HG03064 (cell line): ENCODE measurements at regions not wholly inside any gene's neighbourhood (a gene's known extent, or its start where the extent isn't known, plus 50 kb on each side); places are given as distances from the start of the nearest gene placed in this dataset.

Source experiments
- ATAC-seq: cut with Tn5 transposase; IDR thresholded peaks from one replicate; pipeline ENCODE4 v1.9.1; 2021; ENCODE audit warnings: low read depth; ENCODE audit not compliant: unreplicated experiment

GRCh38 chr2:59027320-59027719, 786.2 kb upstream of the FANCL start:
- no peak for ATAC-seq

DNA sequence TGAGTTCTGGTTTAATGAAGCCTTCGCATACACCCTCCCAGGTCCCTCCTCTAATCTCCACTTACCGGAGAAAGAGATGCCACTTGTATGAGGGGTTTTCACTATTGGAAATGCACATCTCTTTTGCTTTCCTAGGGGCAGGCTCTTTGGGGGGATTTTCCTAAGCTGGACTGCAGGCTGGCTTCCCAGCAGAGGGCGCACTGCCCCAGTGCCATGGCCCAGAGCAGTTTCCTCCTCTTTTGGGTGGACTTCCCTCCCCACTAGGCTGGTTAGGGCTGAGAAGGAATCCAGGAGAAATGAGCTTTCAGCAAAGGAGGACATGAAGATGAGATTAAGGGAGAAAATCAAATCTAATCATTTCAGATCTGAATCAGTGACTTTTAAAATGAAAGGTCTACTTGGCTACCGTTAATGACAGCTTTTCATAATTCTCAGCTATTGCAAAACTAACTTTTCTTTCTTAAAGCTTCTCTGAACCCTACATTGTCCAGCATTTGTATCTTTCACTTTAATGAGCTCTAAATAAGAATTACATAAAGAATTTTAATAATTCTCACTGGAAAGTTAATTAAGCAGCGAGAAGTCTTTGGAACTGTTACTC, 784.1 kb upstream of the FANCL start:
- ATAC-seq = peak; percentile 82

DNA sequence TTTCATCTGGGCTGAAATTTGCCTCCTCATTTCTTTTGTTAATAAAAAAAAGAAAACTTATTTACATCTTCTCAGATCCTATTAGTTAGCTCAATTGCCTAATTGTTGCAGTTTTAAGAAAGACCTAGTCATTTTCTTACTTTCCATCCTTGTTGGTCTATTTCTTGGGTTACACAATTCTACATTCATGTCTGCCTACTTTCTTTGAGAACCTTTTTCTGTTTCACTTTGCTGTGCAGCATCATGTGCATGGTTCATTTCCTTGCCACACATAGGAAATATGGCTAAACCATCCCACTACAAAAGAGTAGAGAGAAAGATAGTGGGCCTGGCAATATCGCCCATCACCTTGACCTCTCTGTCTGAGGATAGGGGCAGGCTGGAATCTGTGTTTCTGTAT, 780.7 kb upstream of the FANCL start:
- no peak for ATAC-seq

DNA sequence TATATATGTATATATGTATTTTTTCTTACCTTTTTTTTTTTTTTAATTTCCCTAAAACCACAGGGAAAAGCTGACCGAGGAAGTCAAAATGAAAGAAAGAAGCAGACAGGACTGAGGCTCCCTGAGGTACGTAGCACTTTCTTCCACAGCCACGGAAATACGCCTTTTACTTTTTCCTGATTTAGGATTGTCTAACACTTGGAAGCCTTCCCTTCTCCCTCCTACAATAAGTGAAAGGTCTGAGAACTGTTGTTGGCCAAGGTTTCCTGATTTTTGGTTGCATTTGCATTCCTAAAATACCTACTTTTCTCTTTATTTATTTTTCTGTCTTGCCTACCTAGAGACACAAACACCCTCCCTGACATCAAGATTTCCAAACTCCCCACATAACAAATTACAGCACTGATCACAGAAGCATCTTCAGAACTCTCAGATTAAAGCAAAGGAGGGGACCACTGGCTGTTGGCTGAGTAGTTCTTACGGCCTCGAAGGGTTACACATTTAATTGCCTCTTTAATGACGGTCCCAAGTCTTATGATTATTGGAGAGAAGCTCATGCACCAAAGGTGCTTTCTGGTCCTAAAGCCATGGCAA, 778.5 kb upstream of the FANCL start:
- ATAC-seq = no peak

DNA sequence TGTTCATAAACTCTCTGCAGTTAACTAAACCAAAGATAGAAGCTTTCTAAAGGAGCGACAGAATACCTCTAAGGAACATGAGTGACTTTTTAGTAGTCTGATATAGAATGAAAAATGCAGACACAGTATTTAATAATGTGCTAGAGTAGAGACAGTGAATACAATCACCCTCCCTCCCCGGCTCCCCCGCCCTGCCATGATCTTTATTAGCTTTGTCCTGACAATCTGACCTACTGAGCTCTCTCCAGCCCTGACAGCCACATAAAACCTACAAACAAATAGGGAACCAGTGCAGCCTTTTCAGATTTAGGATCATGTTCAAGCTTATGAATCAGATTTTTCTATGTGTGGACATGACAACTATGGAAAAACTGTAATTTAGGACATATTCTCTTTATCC, 777.6 kb upstream of the FANCL start:
- ATAC-seq = no peak

GRCh38 chr2:59015027-59015426, 773.9 kb upstream of the FANCL start:
- no peak for ATAC-seq

DNA sequence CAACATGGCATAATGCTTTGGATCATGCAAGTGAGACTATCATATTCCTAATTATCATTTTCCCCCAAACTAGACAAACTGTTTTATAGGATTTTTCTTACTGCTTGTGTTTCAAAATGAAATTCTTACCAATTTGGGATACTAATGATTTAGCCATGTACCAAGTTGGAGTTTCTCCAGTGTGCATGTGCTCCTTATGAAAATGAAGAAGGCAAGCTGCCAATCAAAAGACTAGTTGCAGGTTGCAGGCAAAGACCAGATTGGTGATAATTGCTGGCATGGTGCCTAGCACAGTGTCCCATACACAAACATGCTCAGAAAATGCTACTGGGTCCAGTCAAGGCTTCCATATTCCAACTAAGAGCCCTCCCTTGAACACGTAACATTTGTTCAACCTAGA, 771.8 kb upstream of the FANCL start:
- ATAC-seq = no peak

GRCh38 chr2:59012234-59012633, 771.1 kb upstream of the FANCL start:
- no peak for ATAC-seq

DNA sequence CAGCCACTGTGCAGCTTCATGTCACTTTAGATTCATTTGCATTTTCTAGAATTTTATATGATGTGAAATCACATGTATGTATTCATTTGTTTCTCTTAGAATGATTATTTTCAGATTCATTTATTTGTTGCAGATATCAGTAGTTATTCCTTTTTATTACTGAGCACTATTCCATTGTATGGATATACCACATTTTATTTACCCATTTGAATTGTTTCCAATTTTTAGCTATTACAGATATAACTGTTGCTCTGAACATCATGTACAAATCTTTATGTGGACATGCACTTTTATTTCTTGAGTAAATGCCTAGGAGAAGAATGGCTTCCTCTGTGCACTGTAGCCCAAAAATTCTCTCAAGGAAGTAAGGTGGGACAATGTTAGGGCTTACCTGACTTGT, 767.8 kb upstream of the FANCL start:
- no peak for ATAC-seq

DNA sequence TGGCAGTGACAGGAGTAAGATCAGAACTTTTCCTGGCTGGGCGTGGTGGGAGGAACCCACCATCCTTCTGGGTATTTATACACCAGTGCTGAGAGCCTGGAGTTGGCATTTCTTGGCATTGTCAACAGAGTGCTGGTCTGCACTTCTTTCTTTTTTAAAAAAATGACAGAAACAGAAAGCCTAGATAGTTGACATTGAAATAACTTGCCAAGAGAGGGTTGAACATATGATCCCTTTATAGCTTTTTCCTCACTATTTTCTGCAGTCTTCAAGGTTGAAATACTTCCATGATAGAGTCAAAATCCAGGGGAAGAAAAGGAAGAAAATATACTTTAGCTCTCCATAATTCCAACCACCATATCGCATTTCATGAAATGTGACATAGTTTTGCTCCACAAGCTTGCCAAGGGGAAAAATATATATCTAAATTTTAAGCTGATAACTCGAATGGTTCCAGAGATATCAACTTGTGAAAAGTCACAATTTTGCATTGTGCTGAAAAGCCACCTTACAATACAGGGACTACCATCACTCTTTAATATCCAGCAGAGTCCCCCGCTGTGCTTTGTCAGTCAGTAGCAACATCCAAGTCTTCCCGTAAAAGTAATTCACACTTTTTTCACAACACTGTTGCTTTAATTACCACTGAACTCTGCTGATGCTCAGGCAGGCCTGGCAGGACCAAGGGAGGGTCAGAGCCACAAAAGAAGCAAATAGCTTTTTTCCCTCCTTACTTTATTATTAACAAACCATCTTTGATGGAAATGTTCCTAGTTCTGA, 764.9 kb upstream of the FANCL start:
- ATAC-seq = no peak

DNA sequence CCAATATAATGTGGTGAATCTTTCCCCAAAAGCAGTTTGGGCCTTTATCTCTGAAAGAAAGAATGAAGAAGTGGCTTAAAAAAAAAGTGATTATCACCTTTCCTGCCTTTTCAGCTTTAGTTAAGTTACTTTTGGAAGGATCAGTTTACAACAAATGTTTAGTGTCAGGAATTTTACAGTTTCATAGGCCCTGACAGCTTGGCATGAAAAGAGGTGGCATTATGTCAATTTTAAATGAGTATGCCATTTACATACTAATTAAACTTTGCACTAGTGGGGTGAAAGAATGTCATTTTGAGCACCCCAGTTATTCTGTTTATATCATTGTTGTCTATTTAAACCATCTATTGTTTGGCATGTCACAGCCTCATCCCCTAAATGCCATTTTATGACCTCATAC, 763.5 kb upstream of the FANCL start:
- no peak for ATAC-seq

DNA sequence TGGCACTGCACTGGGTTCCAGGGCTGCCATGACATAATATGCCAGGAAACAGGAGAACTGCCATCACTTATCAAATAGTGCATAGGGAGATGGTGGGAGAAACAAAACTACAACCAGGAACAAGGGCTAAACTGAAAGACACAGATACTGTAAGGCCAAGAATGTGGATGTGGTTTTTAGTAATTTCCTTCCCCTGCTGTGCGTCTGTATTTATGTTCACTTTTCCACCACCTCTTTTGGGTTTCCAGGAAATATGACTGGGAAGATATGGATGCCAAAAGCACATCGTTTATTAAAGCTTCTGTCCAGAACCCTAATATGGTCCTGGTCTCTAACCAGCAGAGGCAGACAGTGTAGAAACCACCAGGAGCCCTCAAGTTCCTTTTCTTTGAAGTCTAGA, 759.7 kb upstream of the FANCL start:
- no peak for ATAC-seq

DNA sequence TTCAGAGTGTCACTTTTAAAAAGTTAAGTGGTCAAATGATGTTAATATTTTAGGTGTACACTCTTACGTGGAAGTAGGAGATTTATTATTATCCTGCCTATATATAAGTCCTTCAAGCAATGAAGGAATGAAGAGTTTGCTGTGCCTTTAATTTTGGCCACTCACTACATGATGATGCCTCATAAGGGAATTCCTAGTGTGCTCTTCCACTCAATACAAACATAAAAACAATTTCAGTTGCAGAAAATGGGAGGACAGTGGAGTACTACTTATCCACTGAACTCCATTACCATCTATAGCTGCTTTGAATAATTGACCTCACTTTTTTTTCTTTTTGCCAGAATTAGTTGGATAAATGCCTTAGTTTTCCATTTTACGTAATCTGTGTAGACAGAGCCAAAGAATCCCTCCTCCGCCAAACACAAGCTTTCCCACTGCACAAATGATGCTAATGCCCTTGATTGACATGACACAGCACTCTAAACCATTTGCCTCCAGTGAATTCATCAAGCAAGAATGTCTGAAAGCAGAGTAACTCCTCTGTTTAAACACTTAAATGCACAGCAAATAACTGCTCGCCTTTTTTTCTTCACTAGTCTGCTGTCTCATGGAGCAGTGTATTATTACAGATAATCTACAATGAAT, 751.1 kb upstream of the FANCL start:
- ATAC-seq = no peak

- ATAC-seq = no peak
Observed at GRCh38 chr2:58991357-58991756, 750.2 kb upstream of the FANCL start.

DNA sequence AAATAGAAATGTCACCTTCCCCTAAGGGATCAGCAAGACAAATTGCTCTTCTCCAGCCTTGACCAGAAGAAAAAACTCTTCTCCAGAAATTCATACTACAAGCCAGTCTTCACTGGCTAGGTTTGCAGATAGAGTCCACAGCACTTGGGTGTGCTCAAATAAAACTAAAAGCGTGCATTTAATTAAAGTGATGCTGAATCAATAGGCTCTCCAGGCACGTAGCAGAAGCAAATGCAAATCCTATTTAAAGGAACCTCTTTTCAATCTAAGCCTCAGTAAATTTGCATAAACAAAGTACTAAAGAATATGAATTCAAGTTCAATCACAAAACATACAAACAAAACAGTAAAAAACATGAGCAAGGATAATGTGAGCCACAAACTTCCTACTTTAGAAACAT, 744.4 kb upstream of the FANCL start:
- ATAC-seq = no peak

GRCh38 chr2:58984731-58985130, 743.6 kb upstream of the FANCL start:
- ATAC-seq = no peak

DNA sequence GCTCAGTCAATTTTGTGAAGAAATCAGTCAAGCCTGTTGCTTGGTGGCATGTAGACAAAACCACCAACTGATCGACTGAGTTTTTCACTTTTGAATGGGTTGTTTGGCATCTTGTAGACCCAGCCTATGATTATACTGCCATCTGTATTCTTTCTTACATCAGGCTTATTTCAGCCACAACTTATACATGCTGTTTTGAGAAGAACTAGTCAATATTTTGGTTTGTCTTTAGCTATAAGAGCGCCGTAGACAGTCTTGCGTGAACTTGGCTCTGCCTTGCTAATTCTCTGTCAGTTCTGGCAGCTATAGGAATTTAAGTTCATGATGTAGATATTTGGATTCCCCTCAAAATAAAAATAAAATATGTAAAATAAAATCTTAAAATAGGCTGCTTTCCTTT, 742.0 kb upstream of the FANCL start:
- ATAC-seq = no peak

GRCh38 chr2:58981237-58981636, 740.1 kb upstream of the FANCL start:
- no peak for ATAC-seq

- ATAC-seq = no peak
Observed at GRCh38 chr2:58976375-58977071, 735.4 kb upstream of the FANCL start.

DNA sequence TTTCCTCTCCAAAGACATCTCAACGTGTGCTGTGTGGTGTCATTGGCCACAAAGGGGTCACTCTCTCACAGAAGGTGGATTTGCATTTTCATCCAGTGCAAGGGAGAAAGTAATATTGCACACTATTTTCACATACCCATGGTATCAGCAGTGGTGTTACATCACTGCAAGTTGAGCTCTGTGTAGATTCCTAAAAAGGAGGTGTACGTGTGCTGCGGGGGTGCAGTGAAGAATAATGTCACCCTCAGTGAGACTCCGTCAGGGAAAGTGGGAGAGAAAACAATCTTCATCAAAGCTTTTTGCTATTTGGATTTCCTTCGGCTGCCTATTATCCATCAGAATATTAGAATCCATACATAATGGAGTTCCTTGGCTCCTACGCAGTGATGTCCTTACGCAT, 733.8 kb upstream of the FANCL start:
- no peak for ATAC-seq

- no peak for ATAC-seq
Observed at GRCh38 chr2:58974426-58974825, 733.3 kb upstream of the FANCL start.
